ENCODE measurements at regions not wholly inside any gene's neighbourhood (a gene's known extent, or its start where the extent isn't known, plus 50 kb on each side); places are given as distances from the start of the nearest gene placed in this dataset.

- intact Hi-C loops (cut with DNase I), result no loop called here
- TF ChIP-seq CTCF (IDR thresholded peaks at IDR 0.05) (no peak), POLR2A (IDR thresholded peaks at IDR 0.05) (no peak)
- no peaks in the 10 kb centered on the region for H3K4me1 ChIP-seq (replicated peaks in 1 of 2)
- no peak overlapping the region for H3K27ac ChIP-seq
- H3K9me3 ChIP-seq (replicated peaks in 1 of 3), result no peaks in the 10 kb centered on the region
- no peak for DNase-seq
- no peak overlapping the region for H3K4me3 ChIP-seq
- no peaks in the 10 kb centered on the region for H3K27me3 ChIP-seq
- 59 to 71% (median 61%) methylated on average over 5 of the region's 5 CpGs for WGBS, 4 donors
- no peaks in the 10 kb centered on the region for H3K36me3 ChIP-seq (replicated peaks in 1 of 2)
These were observed 583.7 kb upstream of the B3GAT1 start for GRCh38 chr11:134995741-134996140.

- no peak overlapping the region for H3K4me3 ChIP-seq
- TF ChIP-seq CTCF (IDR thresholded peaks at IDR 0.05) (no peak), POLR2A (IDR thresholded peaks at IDR 0.05) (no peak)
- no peaks in the 10 kb centered on the region for H3K36me3 ChIP-seq (replicated peaks in 1 of 2)
- no peaks in the 10 kb centered on the region for H3K4me1 ChIP-seq (replicated peaks in 1 of 2)
- no peaks in the 10 kb centered on the region for H3K9me3 ChIP-seq (replicated peaks in 1 of 3)
- intact Hi-C loops (cut with DNase I), result no loop called here
- H3K27me3 ChIP-seq, result no peaks in the 10 kb centered on the region
- DNase-seq, result no peak
- no peak overlapping the region for H3K27ac ChIP-seq
These were observed 582.4 kb upstream of the B3GAT1 start for GRCh38 chr11:134994431-134994830.

GRCh38 chr11:134993691-134994243 lies 581.7 kb upstream of the B3GAT1 start:
- 65 to 76% (median 68%) methylated on average over 7 of the region's 7 CpGs for WGBS, 4 donors
- DNase-seq, result no peak
- Histone ChIP-seq H3K27ac (no peak overlapping the region), H3K9me3 (replicated peaks in 1 of 3) (no peaks in the 10 kb centered on the region), H3K4me3 (no peak overlapping the region), H3K27me3 (no peaks in the 10 kb centered on the region), H3K4me1 (replicated peaks in 1 of 2) (no peaks in the 10 kb centered on the region), H3K36me3 (replicated peaks in 1 of 2) (no peaks in the 10 kb centered on the region)
- intact Hi-C loops (cut with DNase I), result no loop called here
- TF ChIP-seq POLR2A (IDR thresholded peaks at IDR 0.05), result no peak
- TF ChIP-seq CTCF (IDR thresholded peaks at IDR 0.05), result no peak

- no peaks in the 10 kb centered on the region for H3K36me3 ChIP-seq (replicated peaks in 1 of 2)
- intact Hi-C loops (cut with DNase I), result no loop called here
- no peak for DNase-seq
- H3K27me3 ChIP-seq, result no peaks in the 10 kb centered on the region
- no peak for TF ChIP-seq POLR2A (IDR thresholded peaks at IDR 0.05)
- TF ChIP-seq CTCF (IDR thresholded peaks at IDR 0.05), result no peak
- H3K4me1 ChIP-seq (replicated peaks in 1 of 2), result no peaks in the 10 kb centered on the region
- no peaks in the 10 kb centered on the region for H3K9me3 ChIP-seq (replicated peaks in 1 of 3)
- no peak overlapping the region for H3K27ac ChIP-seq
- H3K4me3 ChIP-seq, result no peak overlapping the region
- WGBS, 4 donors, result 65 to 80% (median 70%) methylated on average over 6 of the region's 6 CpGs
These were observed 580.9 kb upstream of the B3GAT1 start for GRCh38 chr11:134992981-134993380.

Measured in adrenal gland (tissue), 9 donors.